NCI-H187 treated with DMSO at 0.1 percent for 48 hours (cell line): ENCODE measurements at regions not wholly inside any gene's neighbourhood (a gene's known extent, or its start where the extent isn't known, plus 50 kb on each side); places are given as distances from the start of the nearest gene placed in this dataset.
"Not testable (repeated sequence)": the region's sequence is repeated elsewhere in the genome, so short reads cannot be mapped to it uniquely, and the experiment has no call there.

Experiments
- DNase-seq: peaks from one replicate; lab custom pipeline; 2025; lab: John Stamatoyannopoulos, UW

- DNase-seq, result not testable (repeated sequence)
Measured at GRCh38 chr1:146278758-146279157, 49.9 kb upstream of the NOTCH2NLA start.
